ENCODE measurements at regions not wholly inside any gene's neighbourhood (a gene's known extent, or its start where the extent isn't known, plus 50 kb on each side); places are given as distances from the start of the nearest gene placed in this dataset.

DNA sequence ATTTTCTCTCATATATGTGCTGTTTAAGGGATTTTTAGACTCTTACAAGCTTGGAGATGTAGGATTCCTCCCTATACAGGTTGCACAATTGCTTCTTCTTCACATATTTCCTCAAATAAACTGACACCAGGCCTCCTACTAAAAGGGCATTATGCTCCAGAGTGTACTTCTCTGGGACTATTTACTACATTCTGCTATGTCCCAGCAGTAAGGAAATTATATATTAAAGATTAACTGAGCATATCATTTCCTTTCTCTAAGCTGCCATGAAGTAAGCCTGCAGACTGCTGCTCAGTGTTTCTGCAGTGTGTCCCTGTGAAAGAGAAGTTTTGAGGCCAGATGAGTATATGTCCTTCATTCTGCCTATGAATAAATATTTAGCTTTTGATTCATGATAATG is 356.9 kb upstream of the NUDT12 start:
- no peaks in the 10 kb centered on the region for H3K36me3 ChIP-seq (ENCODE audit: control insufficient read depth, insufficient read depth, low read length)
- no peaks in the 10 kb centered on the region for H3K9me3 ChIP-seq (ENCODE audit: control insufficient read depth, insufficient read depth, low read depth, low read length)
- H3K27ac ChIP-seq (ENCODE audit: low read depth, low read length), result 0 out of 2 replicates have a peak overlapping the region, but pooled peaks have one; percentile 22
- peaks cover 14% of the 10 kb centered on the region for H3K4me1 ChIP-seq (ENCODE audit: control insufficient read depth, insufficient read depth, low read length)
- no peak overlapping the region for H3K9ac ChIP-seq (ENCODE audit: low read length)
- H3K27me3 ChIP-seq (ENCODE audit: control insufficient read depth, insufficient read depth, low read length), result no peaks in the 10 kb centered on the region
- no peak overlapping the region for H3K4me3 ChIP-seq (ENCODE audit: low read depth, low read length)

- H3K36me3 ChIP-seq (ENCODE audit: control insufficient read depth, insufficient read depth, low read length), result no peaks in the 10 kb centered on the region
- no peak overlapping the region for H3K9ac ChIP-seq (ENCODE audit: low read length)
- peaks cover 14% of the 10 kb centered on the region for H3K4me1 ChIP-seq (ENCODE audit: control insufficient read depth, insufficient read depth, low read length)
- no peak overlapping the region for H3K4me3 ChIP-seq (ENCODE audit: low read depth, low read length)
- H3K27me3 ChIP-seq (ENCODE audit: control insufficient read depth, insufficient read depth, low read length), result no peaks in the 10 kb centered on the region
- H3K9me3 ChIP-seq (ENCODE audit: control insufficient read depth, insufficient read depth, low read depth, low read length), result no peaks in the 10 kb centered on the region
- H3K27ac ChIP-seq (ENCODE audit: low read depth, low read length), result peak overlapping the region; percentile 22; the same call in 1 of the 2 replicates
Measured at GRCh38 chr5:103918668-103919367, 356.2 kb upstream of the NUDT12 start.

DNA sequence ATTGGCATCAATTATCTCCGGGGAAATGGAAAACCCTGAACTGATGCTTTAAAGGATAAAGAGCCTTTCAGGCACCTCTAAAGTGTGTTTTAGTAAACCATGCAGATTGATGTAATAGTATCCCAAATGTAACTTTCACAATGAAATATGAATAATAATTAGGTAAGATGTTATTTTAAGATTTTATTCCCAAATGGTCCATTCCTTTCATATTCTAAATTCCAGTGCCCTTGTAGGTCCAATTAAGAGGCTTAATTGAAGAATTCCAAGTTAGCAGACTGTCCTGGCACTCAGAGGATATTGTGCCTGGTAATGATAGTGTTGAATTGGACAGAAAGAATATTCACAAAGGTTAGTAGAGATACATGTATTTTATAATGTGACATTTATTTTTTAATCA is 352.5 kb upstream of the NUDT12 start:
- H3K9me3 ChIP-seq (ENCODE audit: control insufficient read depth, insufficient read depth, low read depth, low read length), result no peaks in the 10 kb centered on the region
- H3K4me3 ChIP-seq (ENCODE audit: low read depth, low read length), result no peak overlapping the region
- no peak overlapping the region for H3K27ac ChIP-seq (ENCODE audit: low read depth, low read length)
- no peak overlapping the region for H3K9ac ChIP-seq (ENCODE audit: low read length)
- no peaks in the 10 kb centered on the region for H3K27me3 ChIP-seq (ENCODE audit: control insufficient read depth, insufficient read depth, low read length)
- peaks cover 11% of the 10 kb centered on the region for H3K4me1 ChIP-seq (ENCODE audit: control insufficient read depth, insufficient read depth, low read length)
- H3K36me3 ChIP-seq (ENCODE audit: control insufficient read depth, insufficient read depth, low read length), result no peaks in the 10 kb centered on the region

GRCh38 chr5:103910786-103911185 is 348.2 kb upstream of the NUDT12 start:
- H3K9ac ChIP-seq (ENCODE audit: low read length), result no peak overlapping the region
- no peak overlapping the region for H3K27ac ChIP-seq (ENCODE audit: low read depth, low read length)
- no peaks in the 10 kb centered on the region for H3K27me3 ChIP-seq (ENCODE audit: control insufficient read depth, insufficient read depth, low read length)
- H3K4me1 ChIP-seq (ENCODE audit: control insufficient read depth, insufficient read depth, low read length), result 0 out of 2 replicates have a peak, but pooled peaks cover 4% of the 10 kb centered on the region
- H3K4me3 ChIP-seq (ENCODE audit: low read depth, low read length), result no peak overlapping the region
- no peaks in the 10 kb centered on the region for H3K9me3 ChIP-seq (ENCODE audit: control insufficient read depth, insufficient read depth, low read depth, low read length)
- no peaks in the 10 kb centered on the region for H3K36me3 ChIP-seq (ENCODE audit: control insufficient read depth, insufficient read depth, low read length)

GRCh38 chr5:103910011-103910410 is 347.4 kb upstream of the NUDT12 start:
- Histone ChIP-seq H3K4me3 (ENCODE audit: low read depth, low read length) (no peak overlapping the region), H3K36me3 (ENCODE audit: control insufficient read depth, insufficient read depth, low read length) (no peaks in the 10 kb centered on the region), H3K9ac (ENCODE audit: low read length) (no peak overlapping the region), H3K9me3 (ENCODE audit: control insufficient read depth, insufficient read depth, low read depth, low read length) (no peaks in the 10 kb centered on the region), H3K27me3 (ENCODE audit: control insufficient read depth, insufficient read depth, low read length) (no peaks in the 10 kb centered on the region), H3K4me1 (ENCODE audit: control insufficient read depth, insufficient read depth, low read length) (0 out of 2 replicates have a peak, but pooled peaks cover 4% of the 10 kb centered on the region), H3K27ac (ENCODE audit: low read depth, low read length) (no peak overlapping the region)

- no peaks in the 10 kb centered on the region for H3K9me3 ChIP-seq (ENCODE audit: control insufficient read depth, insufficient read depth, low read depth, low read length)
- H3K36me3 ChIP-seq (ENCODE audit: control insufficient read depth, insufficient read depth, low read length), result no peaks in the 10 kb centered on the region
- H3K27ac ChIP-seq (ENCODE audit: low read depth, low read length), result no peak overlapping the region
- 0 out of 2 replicates have a peak, but pooled peaks cover 4% of the 10 kb centered on the region for H3K4me1 ChIP-seq (ENCODE audit: control insufficient read depth, insufficient read depth, low read length)
- no peak overlapping the region for H3K9ac ChIP-seq (ENCODE audit: low read length)
- H3K4me3 ChIP-seq (ENCODE audit: low read depth, low read length), result no peak overlapping the region
- H3K27me3 ChIP-seq (ENCODE audit: control insufficient read depth, insufficient read depth, low read length), result no peaks in the 10 kb centered on the region
Measured at GRCh38 chr5:103909391-103909790, 346.8 kb upstream of the NUDT12 start.

DNA sequence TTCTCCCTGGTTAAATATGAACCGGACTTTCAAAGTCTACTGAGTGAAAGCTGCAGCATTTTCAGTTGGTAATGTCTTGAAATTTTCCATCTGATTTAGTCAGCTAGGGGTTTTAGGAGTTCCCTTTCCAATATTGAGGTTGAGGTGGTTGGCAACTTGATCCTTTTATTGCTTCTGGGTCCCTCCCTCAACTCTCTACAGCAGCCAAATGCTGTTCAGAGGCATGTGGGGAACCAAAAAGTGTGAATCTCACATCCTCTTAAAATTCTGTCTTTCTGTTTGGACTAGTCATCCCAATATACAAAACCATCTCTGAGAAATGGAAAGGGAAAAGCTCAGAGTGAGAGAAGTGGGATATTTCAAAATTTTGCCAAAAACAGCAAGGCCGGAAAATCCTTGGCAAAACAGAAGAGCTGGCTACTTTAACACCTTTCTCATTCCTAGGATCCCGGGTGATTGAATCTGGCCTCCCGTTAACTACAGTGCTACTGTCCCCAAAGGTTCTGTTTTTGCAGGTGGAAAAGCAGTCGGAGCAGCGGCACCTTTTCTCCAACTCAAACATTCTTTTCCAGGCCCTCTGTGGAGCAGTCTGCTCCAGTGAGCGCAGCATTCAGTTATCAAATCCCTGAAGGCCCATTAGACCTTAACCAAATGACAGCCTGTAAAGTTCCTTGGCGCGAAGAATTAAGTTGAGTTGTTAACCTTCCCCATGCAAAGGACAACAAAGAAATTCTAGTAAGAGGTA is 345.9 kb upstream of the NUDT12 start:
- no peak overlapping the region for H3K27ac ChIP-seq (ENCODE audit: low read depth, low read length)
- H3K9me3 ChIP-seq (ENCODE audit: control insufficient read depth, insufficient read depth, low read depth, low read length), result no peaks in the 10 kb centered on the region
- H3K4me1 ChIP-seq (ENCODE audit: control insufficient read depth, insufficient read depth, low read length), result 0 out of 2 replicates have a peak, but pooled peaks cover 4% of the 10 kb centered on the region
- H3K4me3 ChIP-seq (ENCODE audit: low read depth, low read length), result no peak overlapping the region
- no peaks in the 10 kb centered on the region for H3K27me3 ChIP-seq (ENCODE audit: control insufficient read depth, insufficient read depth, low read length)
- H3K9ac ChIP-seq (ENCODE audit: low read length), result no peak overlapping the region
- H3K36me3 ChIP-seq (ENCODE audit: control insufficient read depth, insufficient read depth, low read length), result no peaks in the 10 kb centered on the region

- H3K4me1 ChIP-seq (ENCODE audit: control insufficient read depth, insufficient read depth, low read length), result 0 out of 2 replicates have a peak, but pooled peaks cover 4% of the 10 kb centered on the region
- no peak overlapping the region for H3K9ac ChIP-seq (ENCODE audit: low read length)
- no peak overlapping the region for H3K4me3 ChIP-seq (ENCODE audit: low read depth, low read length)
- no peaks in the 10 kb centered on the region for H3K36me3 ChIP-seq (ENCODE audit: control insufficient read depth, insufficient read depth, low read length)
- no peak overlapping the region for H3K27ac ChIP-seq (ENCODE audit: low read depth, low read length)
- no peaks in the 10 kb centered on the region for H3K27me3 ChIP-seq (ENCODE audit: control insufficient read depth, insufficient read depth, low read length)
- no peaks in the 10 kb centered on the region for H3K9me3 ChIP-seq (ENCODE audit: control insufficient read depth, insufficient read depth, low read depth, low read length)
Measured at GRCh38 chr5:103907001-103907400, 344.4 kb upstream of the NUDT12 start.

- H3K4me1 ChIP-seq (ENCODE audit: control insufficient read depth, insufficient read depth, low read length), result 0 out of 2 replicates have a peak, but pooled peaks cover 4% of the 10 kb centered on the region
- H3K27ac ChIP-seq (ENCODE audit: low read depth, low read length), result no peak overlapping the region
- no peak overlapping the region for H3K4me3 ChIP-seq (ENCODE audit: low read depth, low read length)
- peaks cover 5% of the 10 kb centered on the region; the same call in 1 of the 2 replicates for H3K9me3 ChIP-seq (ENCODE audit: control insufficient read depth, insufficient read depth, low read depth, low read length)
- no peak overlapping the region for H3K9ac ChIP-seq (ENCODE audit: low read length)
- no peaks in the 10 kb centered on the region for H3K36me3 ChIP-seq (ENCODE audit: control insufficient read depth, insufficient read depth, low read length)
- no peaks in the 10 kb centered on the region for H3K27me3 ChIP-seq (ENCODE audit: control insufficient read depth, insufficient read depth, low read length)
Measured at GRCh38 chr5:103904651-103905050, 342.1 kb upstream of the NUDT12 start.

GRCh38 chr5:103902893-103903292 is 340.3 kb upstream of the NUDT12 start:
- 0 out of 2 replicates have a peak, but pooled peaks cover 4% of the 10 kb centered on the region for H3K4me1 ChIP-seq (ENCODE audit: control insufficient read depth, insufficient read depth, low read length)
- H3K9ac ChIP-seq (ENCODE audit: low read length), result no peak overlapping the region
- no peaks in the 10 kb centered on the region for H3K27me3 ChIP-seq (ENCODE audit: control insufficient read depth, insufficient read depth, low read length)
- H3K27ac ChIP-seq (ENCODE audit: low read depth, low read length), result no peak overlapping the region
- no peaks in the 10 kb centered on the region for H3K36me3 ChIP-seq (ENCODE audit: control insufficient read depth, insufficient read depth, low read length)
- no peak overlapping the region for H3K4me3 ChIP-seq (ENCODE audit: low read depth, low read length)
- peaks cover 5% of the 10 kb centered on the region; the same call in 1 of the 2 replicates for H3K9me3 ChIP-seq (ENCODE audit: control insufficient read depth, insufficient read depth, low read depth, low read length)

DNA sequence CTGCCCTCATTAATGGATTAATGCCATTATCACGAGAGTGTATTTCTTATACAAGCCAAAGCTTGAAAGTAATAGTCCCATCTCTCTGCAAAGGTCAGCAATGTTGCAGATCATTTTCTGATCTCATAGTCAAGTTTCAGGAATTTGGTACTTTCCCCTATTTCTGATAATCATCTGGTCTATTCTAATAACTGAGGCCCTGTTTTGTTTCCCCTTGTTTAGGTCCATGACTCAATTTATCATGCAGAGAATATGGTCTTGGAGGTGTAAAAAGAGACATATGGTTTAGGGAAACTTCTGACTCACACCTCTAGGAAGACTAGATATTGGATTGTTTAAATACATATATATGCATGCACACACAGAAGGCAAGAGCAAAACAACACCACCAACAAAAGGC is 339.3 kb upstream of the NUDT12 start:
- Histone ChIP-seq H3K4me1 (ENCODE audit: control insufficient read depth, insufficient read depth, low read length) (0 out of 2 replicates have a peak, but pooled peaks cover under 1% of the 10 kb centered on the region), H3K9me3 (ENCODE audit: control insufficient read depth, insufficient read depth, low read depth, low read length) (peaks cover 5% of the 10 kb centered on the region; the same call in 1 of the 2 replicates), H3K9ac (ENCODE audit: low read length) (no peak overlapping the region), H3K4me3 (ENCODE audit: low read depth, low read length) (no peak overlapping the region), H3K27ac (ENCODE audit: low read depth, low read length) (no peak overlapping the region), H3K27me3 (ENCODE audit: control insufficient read depth, insufficient read depth, low read length) (no peaks in the 10 kb centered on the region), H3K36me3 (ENCODE audit: control insufficient read depth, insufficient read depth, low read length) (no peaks in the 10 kb centered on the region)

All from HUES6 (cell line).